A549 (cell line): ENCODE measurements at regions not wholly inside any gene's neighbourhood (a gene's known extent, or its start where the extent isn't known, plus 50 kb on each side); places are given as distances from the start of the nearest gene placed in this dataset.

Source experiments
- ATAC-seq, 2 experiments: fragments of 200-7000 bp in 1 of 2; fragments of >200 bp in 1 of 2; cut with Nextera tagmentation in 1 of 2; cut with Tn5 transposase in 1 of 2; 3 replicates each; pipeline versions ENCODE4 v1.8.0 to v1.9.1; 2018 to 2020; ENCODE audit warnings: mild to moderate bottlenecking in 1 of 2, moderate library complexity in 1 of 2
- CTCF ChIA-PET: fragments of 300-600 bp; sonication (Branson Sonifier 250); formaldehyde crosslinking; extraction: SDS; loops from one replicate; lab custom pipeline; 2021; ENCODE audit warnings: antibody characterized with exemption, inconsistent platforms; lab: Yijun Ruan, JAX
- POLR2A ChIA-PET: fragments of 350-600 bp; formaldehyde crosslinking; extraction: SDS; loops from one replicate; lab custom pipeline; 2021; ENCODE audit warnings: antibody characterized with exemption, inconsistent platforms; lab: Yijun Ruan, JAX
- DNase-seq, 2 experiments: peaks; one replicate each; pipeline versions ENCODE4 v3.0.0 to v3.0.0-alpha.2; 2011 to 2016; ENCODE audit warnings: low read depth in 1 of 2, low spot score in 1 of 2
- FAIRE-seq: peaks from 2 replicates; lab custom pipeline; 2011; peaks lifted over from hg19 to GRCh38; lab: Jason Lieb, UNC
- H3K27ac ChIP-seq, 2 experiments: fragments of >200 bp; sonication (Bioruptor Twin); formaldehyde crosslinking; 3 replicates each; pipeline ENCODE4 v1.5.1; 2016 to 2017
- H3K4me1 ChIP-seq: fragments of >200 bp; sonication (Bioruptor Twin); formaldehyde crosslinking; 3 replicates; pipeline ENCODE4 v1.6.1; 2016
- H3K4me2 ChIP-seq: fragments of >200 bp; sonication (Bioruptor Twin); formaldehyde crosslinking; 3 replicates; pipeline ENCODE4 v1.6.1; 2016
- H3K4me3 ChIP-seq: fragments of >200 bp; sonication (Bioruptor Twin); formaldehyde crosslinking; 3 replicates; pipeline ENCODE4 v1.5.1; 2016
- H3K9me3 ChIP-seq: fragments of >200 bp; sonication (Bioruptor Twin); formaldehyde crosslinking; 3 replicates; pipeline ENCODE4 v1.6.1; 2016
- BCL3 ChIP-seq: fragments of >200 bp; sonication (Bioruptor Twin); formaldehyde crosslinking; IDR thresholded peaks from 3 replicates; pipeline ENCODE4 v1.6.1; 2016
- BHLHE40 ChIP-seq: IDR thresholded peaks from 2 replicates; pipeline ENCODE4 v1.6.1; 2012; ENCODE audit warnings: low read depth, low read length, inconsistent platforms
- CBX2 ChIP-seq: fragments of 200-600 bp; sonication (generic); IDR thresholded peaks from 2 replicates; pipeline ENCODE4 v1.6.1; 2016; ENCODE audit warnings: low read depth, mild to moderate bottlenecking, borderline replicate concordance
- CEBPB ChIP-seq, 2 experiments: fragments of >200 bp in 1 of 2; sonication (Bioruptor Twin) in 1 of 2; formaldehyde crosslinking in 1 of 2; IDR thresholded peaks; 2 replicates each; pipeline ENCODE4 v1.6.1; 2012 to 2016
- EHMT2 ChIP-seq: fragments of 200-600 bp; sonication (generic); IDR thresholded peaks from 2 replicates; pipeline ENCODE4 v1.6.1; 2016; ENCODE audit warnings: antibody characterized with exemption, low read depth, mild to moderate bottlenecking, moderate library complexity
- ESRRA ChIP-seq: fragments of 150-350 bp; IDR thresholded peaks from 2 replicates; pipeline ENCODE4 v1.6.1; 2014; ENCODE audit warnings: mild to moderate bottlenecking, low read length, borderline replicate concordance
- FOSB ChIP-seq: fragments of 250-450 bp; sonication (Bioruptor Pico); IDR thresholded peaks from 2 replicates; pipeline ENCODE4 v1.5.0; 2020; ENCODE audit warnings: mild to moderate bottlenecking, moderate library complexity
- GATA3 ChIP-seq: IDR thresholded peaks from 2 replicates; pipeline ENCODE4 v1.6.1; 2012; ENCODE audit warnings: borderline replicate concordance
- HOXA7 ChIP-seq: fragments of 250-450 bp; sonication (Bioruptor Pico); IDR thresholded peaks from 2 replicates; pipeline ENCODE4 v1.5.0; 2020; ENCODE audit warnings: mild to moderate bottlenecking, moderate library complexity
- HOXB13 ChIP-seq: fragments of 250-450 bp; sonication (Bioruptor Pico); IDR thresholded peaks from 2 replicates; pipeline ENCODE4 v1.5.0; 2020; ENCODE audit warnings: low read depth, mild to moderate bottlenecking, moderate library complexity
- KDM1A ChIP-seq: fragments of 200-600 bp; sonication (generic); IDR thresholded peaks from 2 replicates; pipeline ENCODE4 v1.6.1; 2016; ENCODE audit warnings: low read depth, mild to moderate bottlenecking
- MAFK ChIP-seq: fragments of 450-650 bp; IDR thresholded peaks from 2 replicates; pipeline ENCODE4 v1.6.1; 2014; ENCODE audit not compliant: partially characterized antibody
- MAX ChIP-seq: IDR thresholded peaks from 2 replicates; pipeline ENCODE4 v1.6.1; 2012
- MAZ ChIP-seq: fragments of 150-350 bp; IDR thresholded peaks from 2 replicates; pipeline ENCODE4 v1.6.1; 2014; ENCODE audit warnings: antibody characterized with exemption, low read depth, low read length, borderline replicate concordance
- NFE2L2 ChIP-seq: fragments of 150-350 bp; conservative IDR thresholded peaks from 2 replicates; pipeline ENCODE4 v1.6.1; 2014; ENCODE audit warnings: low read length
- NPAS2 ChIP-seq: fragments of 250-450 bp; sonication (Bioruptor Pico); IDR thresholded peaks from 2 replicates; pipeline ENCODE4 v1.8.0; 2022; ENCODE audit warnings: mild to moderate bottlenecking, moderate library complexity, borderline replicate concordance
- POLR2AphosphoS2 ChIP-seq: conservative IDR thresholded peaks from 2 replicates; pipeline ENCODE4 v1.6.1; 2012; ENCODE audit warnings: low read length, improper control_type of control experiment, inconsistent platforms
- RARB ChIP-seq: fragments of 250-450 bp; sonication (Bioruptor Pico); IDR thresholded peaks from 2 replicates; pipeline ENCODE4 v1.8.0; 2021; ENCODE audit warnings: mild to moderate bottlenecking, moderate library complexity
- RCOR1 ChIP-seq: fragments of 150-350 bp; IDR thresholded peaks from 2 replicates; pipeline ENCODE4 v1.6.1; 2014; ENCODE audit warnings: antibody characterized with exemption, low read length, low read depth
- SREBF2 ChIP-seq: fragments of 450-650 bp; IDR thresholded peaks from 2 replicates; pipeline ENCODE4 v1.6.1; 2014; ENCODE audit warnings: mild to moderate bottlenecking, moderate library complexity
- USF2 ChIP-seq: fragments of 450-650 bp; IDR thresholded peaks from 2 replicates; pipeline ENCODE4 v1.6.1; 2014; ENCODE audit warnings: antibody characterized with exemption
- ZC3H11A ChIP-seq: fragments of 450-650 bp; IDR thresholded peaks from 2 replicates; pipeline ENCODE4 v1.6.1; 2014; ENCODE audit warnings: antibody characterized with exemption, mild to moderate bottlenecking
- ZFP36 ChIP-seq: fragments of 450-650 bp; IDR thresholded peaks from 2 replicates; pipeline ENCODE4 v1.6.1; 2014; ENCODE audit warnings: borderline replicate concordance; ENCODE audit not compliant: partially characterized antibody
- ZNF302 ChIP-seq: fragments of 250-450 bp; sonication (Bioruptor Pico); IDR thresholded peaks from 2 replicates; pipeline ENCODE4 v1.9.0; 2021; ENCODE audit warnings: inconsistent platforms, mild to moderate bottlenecking, moderate library complexity
- WGBS: methylation state at CpG from one replicate; pipeline ENCODE4 v1.1.6; 2017; ENCODE audit errors: missing lambda C conversion rate; 5-methylcytosine and 5-hydroxymethylcytosine counted together

- POLR2A ChIA-PET: no interaction called here
- ATAC-seq (no peak), FAIRE-seq (no peak), DNase-seq (no peak)
- H3K4me2 ChIP-seq: no peak overlapping the region
- 16% methylated on average over 8 of the region's 10 CpGs for WGBS
- no peak overlapping the region for H3K4me3 ChIP-seq
- CTCF ChIA-PET: no interaction called here
- H3K27ac ChIP-seq: no peak overlapping the region
- H3K9me3 ChIP-seq: no peaks in the 10 kb centered on the region
- TF ChIP-seq KDM1A: no peak
- TF ChIP-seq GATA3: no peak
- TF ChIP-seq USF2: no peak
- no peak for TF ChIP-seq MAX
- TF ChIP-seq BHLHE40: no peak
- no peak for TF ChIP-seq RARB (CRISPR knock-in tag)
- no peak for TF ChIP-seq HOXB13 (CRISPR knock-in tag)
- H3K4me1 ChIP-seq: no peaks in the 10 kb centered on the region
Measured at GRCh38 chr5:2538169-2538568, 213.3 kb downstream of the IRX2 start.

- FAIRE-seq: no peak
- Histone ChIP-seq H3K4me1 (no peaks in the 10 kb centered on the region), H3K9me3 (no peaks in the 10 kb centered on the region), H3K4me3 (no peak overlapping the region), H3K27ac (no peak overlapping the region), H3K4me2 (0 out of 3 replicates have a peak overlapping the region, but pooled peaks have one; percentile 20)
- no peak for ATAC-seq
- POLR2A ChIA-PET: no interaction called here
- WGBS: 10% methylated on average over 27 of the region's 27 CpGs
- no peak for TF ChIP-seq GATA3
- TF ChIP-seq BCL3: no peak
- TF ChIP-seq ZC3H11A: no peak
- no peak for TF ChIP-seq USF2
- TF ChIP-seq NPAS2 (CRISPR knock-in tag): no peak
- no peak for TF ChIP-seq NFE2L2
- no peak for TF ChIP-seq SREBF2
- no peak for TF ChIP-seq RCOR1
- no peak for TF ChIP-seq CEBPB (IDR thresholded peaks at IDR 0.05)
- no peak for TF ChIP-seq MAFK
- no peak for TF ChIP-seq ESRRA
- no peak for TF ChIP-seq FOSB
- TF ChIP-seq ZNF302: no peak
- TF ChIP-seq HOXA7 (CRISPR knock-in tag): no peak
- no peak for TF ChIP-seq HOXB13 (CRISPR knock-in tag)
- no peak for TF ChIP-seq ZFP36
- TF ChIP-seq POLR2AphosphoS2: no peak
- TF ChIP-seq CBX2: no peak
- no peak for TF ChIP-seq EHMT2
- TF ChIP-seq MAZ: no peak
- DNase-seq: no peak
- CTCF ChIA-PET: no interaction called here
Measured at GRCh38 chr5:2537378-2538145, 213.9 kb downstream of the IRX2 start.
